HFF-Myc (cell line): ENCODE measurements at regions not wholly inside any gene's neighbourhood (a gene's known extent, or its start where the extent isn't known, plus 50 kb on each side); places are given as distances from the start of the nearest gene placed in this dataset.

ENCODE experiments used
- DNase-seq: peaks from one replicate; pipeline ENCODE4 v3.0.0-alpha.2; 2011; ENCODE audit warnings: low read depth; ENCODE audit errors: extremely low read depth
- H3K4me3 ChIP-seq: replicated peaks from 2 replicates; pipeline ENCODE4 v1.5.1; 2011; ENCODE audit warnings: low read depth, mild to moderate bottlenecking, control low read depth, low read length
- CTCF ChIP-seq: IDR thresholded peaks from 2 replicates; pipeline ENCODE4 v1.5.1; 2012; ENCODE audit warnings: mild to moderate bottlenecking, low read depth, low read length, control low read depth; ENCODE audit errors: missing control alignments

- no peak overlapping the region for H3K4me3 ChIP-seq
- no peak for DNase-seq
- no peak for TF ChIP-seq CTCF
Observed at GRCh38 chr20:22462975-22463914, 121.1 kb downstream of the FOXA2 start.

GRCh38 chr20:22460803-22461202 is 123.6 kb downstream of the FOXA2 start:
- TF ChIP-seq CTCF, result no peak
- DNase-seq, result no peak
- H3K4me3 ChIP-seq, result no peak overlapping the region

- DNase-seq, result no peak
- no peak for TF ChIP-seq CTCF
- H3K4me3 ChIP-seq, result no peak overlapping the region
Observed at GRCh38 chr20:22460231-22460630, 124.1 kb downstream of the FOXA2 start.

- DNase-seq, result no peak
- TF ChIP-seq CTCF, result no peak
- H3K4me3 ChIP-seq, result no peak overlapping the region
Observed at GRCh38 chr20:22459754-22460153, 124.6 kb downstream of the FOXA2 start.

GRCh38 chr20:22456109-22456508 is 128.3 kb downstream of the FOXA2 start:
- no peak for DNase-seq
- TF ChIP-seq CTCF, result no peak
- no peak overlapping the region for H3K4me3 ChIP-seq

- no peak overlapping the region for H3K4me3 ChIP-seq
- no peak for TF ChIP-seq CTCF
- DNase-seq, result no peak
Observed at GRCh38 chr20:22455259-22455658, 129.1 kb downstream of the FOXA2 start.
